HEK293 (cell line): ENCODE measurements at regions not wholly inside any gene's neighbourhood (a gene's known extent, or its start where the extent isn't known, plus 50 kb on each side); places are given as distances from the start of the nearest gene placed in this dataset.

ENCODE experiments used
- FEZF1 ChIP-seq: fragments of 450-650 bp; formaldehyde crosslinking; IDR thresholded peaks from 2 replicates; pipeline ENCODE4 v1.5.1; 2016; ENCODE audit warnings: missing biosample characterization, missing genetic modification characterization
- PBX3 ChIP-seq: sonication (generic); formaldehyde crosslinking; IDR thresholded peaks from 2 replicates; pipeline ENCODE4 v1.8.1; 2022; ENCODE audit warnings: mild to moderate bottlenecking, moderate library complexity, missing genetic modification reagents
- RBAK ChIP-seq: fragments of 450-650 bp; formaldehyde crosslinking; IDR thresholded peaks from 2 replicates; pipeline ENCODE4 v1.5.1; 2016; ENCODE audit warnings: missing biosample characterization, missing genetic modification characterization
- YY1 ChIP-seq: fragments of 450-650 bp; formaldehyde crosslinking; IDR thresholded peaks from 2 replicates; pipeline ENCODE4 v1.5.1; 2018; ENCODE audit warnings: missing biosample characterization, missing genetic modification characterization
- ZNF274 ChIP-seq, 2 experiments: fragments of 200-500 bp in 1 of 2; fragments of 450-650 bp in 1 of 2; sonication (Bioruptor generic) in 1 of 2; formaldehyde crosslinking in 1 of 2; IDR thresholded peaks; 2 replicates each; pipeline versions ENCODE4 v1.5.1 to v1.6.1; 2014 to 2016; ENCODE audit warnings: borderline replicate concordance in 1 of 2, inconsistent platforms in 1 of 2, low read length in 1 of 2, missing biosample characterization in 1 of 2, missing genetic modification characterization in 1 of 2
- ZNF398 ChIP-seq: fragments of 450-650 bp; formaldehyde crosslinking; IDR thresholded peaks from 2 replicates; pipeline ENCODE4 v1.5.1; 2017; ENCODE audit warnings: missing biosample characterization, missing genetic modification characterization
- ZNF449 ChIP-seq: fragments of 450-650 bp; formaldehyde crosslinking; IDR thresholded peaks from 2 replicates; pipeline ENCODE4 v1.5.1; 2017; ENCODE audit warnings: missing biosample characterization, mild to moderate bottlenecking, missing genetic modification characterization, moderate library complexity
- ZNF558 ChIP-seq: fragments of 450-650 bp; formaldehyde crosslinking; IDR thresholded peaks from 2 replicates; pipeline ENCODE4 v1.5.1; 2016; ENCODE audit warnings: missing biosample characterization, missing genetic modification characterization
- ZNF843 ChIP-seq: fragments of 450-650 bp; formaldehyde crosslinking; IDR thresholded peaks from 2 replicates; pipeline ENCODE4 v1.5.1; 2016; ENCODE audit warnings: missing biosample characterization, missing genetic modification characterization
- TF ChIP-seq, protein P1 (sequence below): fragments of 450-650 bp; formaldehyde crosslinking; IDR thresholded peaks from 2 replicates; pipeline ENCODE4 v1.5.1; 2016; ENCODE audit warnings: missing biosample characterization, missing genetic modification characterization
- TF ChIP-seq, protein P2 (sequence below): fragments of 450-650 bp; formaldehyde crosslinking; IDR thresholded peaks from 2 replicates; pipeline ENCODE4 v1.5.1; 2016; ENCODE audit warnings: missing biosample characterization, missing genetic modification characterization

GRCh38 chr1:187445066-187445465 is 616.3 kb downstream of the PLA2G4A start:
- TF ChIP-seq ZNF274 (IDR thresholded peaks at IDR 0.05; ENCODE audit: low read length) (no peak), ZNF274 (tag by site-specific recombination; IDR thresholded peaks at IDR 0.05; ENCODE audit: borderline replicate concordance) (no peak), ZNF398 (tag by site-specific recombination) (no peak), ZNF843 (tag by site-specific recombination) (no peak), RBAK (tag by site-specific recombination) (no peak), YY1 (no peak), ZNF449 (tag by site-specific recombination) (no peak), PBX3 (CRISPR knock-in tag) (no peak), ZNF558 (no peak), FEZF1 (no peak)
- TF ChIP-seq, protein P1, sequence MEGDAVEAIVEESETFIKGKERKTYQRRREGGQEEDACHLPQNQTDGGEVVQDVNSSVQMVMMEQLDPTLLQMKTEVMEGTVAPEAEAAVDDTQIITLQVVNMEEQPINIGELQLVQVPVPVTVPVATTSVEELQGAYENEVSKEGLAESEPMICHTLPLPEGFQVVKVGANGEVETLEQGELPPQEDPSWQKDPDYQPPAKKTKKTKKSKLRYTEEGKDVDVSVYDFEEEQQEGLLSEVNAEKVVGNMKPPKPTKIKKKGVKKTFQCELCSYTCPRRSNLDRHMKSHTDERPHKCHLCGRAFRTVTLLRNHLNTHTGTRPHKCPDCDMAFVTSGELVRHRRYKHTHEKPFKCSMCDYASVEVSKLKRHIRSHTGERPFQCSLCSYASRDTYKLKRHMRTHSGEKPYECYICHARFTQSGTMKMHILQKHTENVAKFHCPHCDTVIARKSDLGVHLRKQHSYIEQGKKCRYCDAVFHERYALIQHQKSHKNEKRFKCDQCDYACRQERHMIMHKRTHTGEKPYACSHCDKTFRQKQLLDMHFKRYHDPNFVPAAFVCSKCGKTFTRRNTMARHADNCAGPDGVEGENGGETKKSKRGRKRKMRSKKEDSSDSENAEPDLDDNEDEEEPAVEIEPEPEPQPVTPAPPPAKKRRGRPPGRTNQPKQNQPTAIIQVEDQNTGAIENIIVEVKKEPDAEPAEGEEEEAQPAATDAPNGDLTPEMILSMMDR (tag by site-specific recombination) = no peak
- TF ChIP-seq, protein P2, sequence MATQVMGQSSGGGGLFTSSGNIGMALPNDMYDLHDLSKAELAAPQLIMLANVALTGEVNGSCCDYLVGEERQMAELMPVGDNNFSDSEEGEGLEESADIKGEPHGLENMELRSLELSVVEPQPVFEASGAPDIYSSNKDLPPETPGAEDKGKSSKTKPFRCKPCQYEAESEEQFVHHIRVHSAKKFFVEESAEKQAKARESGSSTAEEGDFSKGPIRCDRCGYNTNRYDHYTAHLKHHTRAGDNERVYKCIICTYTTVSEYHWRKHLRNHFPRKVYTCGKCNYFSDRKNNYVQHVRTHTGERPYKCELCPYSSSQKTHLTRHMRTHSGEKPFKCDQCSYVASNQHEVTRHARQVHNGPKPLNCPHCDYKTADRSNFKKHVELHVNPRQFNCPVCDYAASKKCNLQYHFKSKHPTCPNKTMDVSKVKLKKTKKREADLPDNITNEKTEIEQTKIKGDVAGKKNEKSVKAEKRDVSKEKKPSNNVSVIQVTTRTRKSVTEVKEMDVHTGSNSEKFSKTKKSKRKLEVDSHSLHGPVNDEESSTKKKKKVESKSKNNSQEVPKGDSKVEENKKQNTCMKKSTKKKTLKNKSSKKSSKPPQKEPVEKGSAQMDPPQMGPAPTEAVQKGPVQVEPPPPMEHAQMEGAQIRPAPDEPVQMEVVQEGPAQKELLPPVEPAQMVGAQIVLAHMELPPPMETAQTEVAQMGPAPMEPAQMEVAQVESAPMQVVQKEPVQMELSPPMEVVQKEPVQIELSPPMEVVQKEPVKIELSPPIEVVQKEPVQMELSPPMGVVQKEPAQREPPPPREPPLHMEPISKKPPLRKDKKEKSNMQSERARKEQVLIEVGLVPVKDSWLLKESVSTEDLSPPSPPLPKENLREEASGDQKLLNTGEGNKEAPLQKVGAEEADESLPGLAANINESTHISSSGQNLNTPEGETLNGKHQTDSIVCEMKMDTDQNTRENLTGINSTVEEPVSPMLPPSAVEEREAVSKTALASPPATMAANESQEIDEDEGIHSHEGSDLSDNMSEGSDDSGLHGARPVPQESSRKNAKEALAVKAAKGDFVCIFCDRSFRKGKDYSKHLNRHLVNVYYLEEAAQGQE = no peak
